Fibroblast of lung (primary cell): ENCODE measurements at regions not wholly inside any gene's neighbourhood (a gene's known extent, or its start where the extent isn't known, plus 50 kb on each side); places are given as distances from the start of the nearest gene placed in this dataset.

Experiments
- DNase-seq, 2 donors: peaks; one replicate each; pipeline versions ENCODE4 v3.0.0 to v3.0.0-alpha.2; 2010; ENCODE audit warnings: low read depth in 2 of 2
- H2AFZ ChIP-seq: 2 replicates; pipeline ENCODE4 v1.5.1; 2012; ENCODE audit warnings: low read length, control low read depth, inconsistent platforms
- H3K27ac ChIP-seq: 2 replicates; pipeline ENCODE4 v1.5.1; 2011; ENCODE audit warnings: low read length, control low read depth; ENCODE audit not compliant: insufficient read depth
- H3K27me3 ChIP-seq: 2 replicates; pipeline ENCODE4 v1.5.1; 2011; ENCODE audit warnings: mild to moderate bottlenecking, low read length; ENCODE audit not compliant: control insufficient read depth, insufficient read depth
- H3K36me3 ChIP-seq: 2 replicates; pipeline ENCODE4 v1.5.1; 2011; ENCODE audit warnings: low read length; ENCODE audit not compliant: control insufficient read depth, insufficient read depth
- H3K4me1 ChIP-seq: 2 replicates; pipeline ENCODE4 v1.5.1; 2011; ENCODE audit warnings: low read length; ENCODE audit not compliant: control insufficient read depth, insufficient read depth; ENCODE audit errors: extremely low read depth
- H3K4me2 ChIP-seq: 2 replicates; pipeline ENCODE4 v1.5.1; 2011; ENCODE audit warnings: low read length, control low read depth; ENCODE audit not compliant: insufficient read depth; ENCODE audit errors: extremely low read depth
- H3K4me3 ChIP-seq, 4 experiments: fragments of 200-600 bp in 1 of 4; sonication (generic) in 1 of 4; replicated peaks in 1 of 4; 2 replicates each; pipeline ENCODE4 v1.5.1; 2011 to 2016; ENCODE audit warnings: low read length in 4 of 4, low read depth in 3 of 4, mild to moderate bottlenecking in 3 of 4, control low read depth in 2 of 4, inconsistent platforms in 1 of 4, mixed read lengths in 1 of 4; ENCODE audit not compliant: insufficient read depth in 1 of 4; ENCODE audit errors: control extremely low read depth in 1 of 4
- H3K79me2 ChIP-seq: 2 replicates; pipeline ENCODE4 v1.5.1; 2012; ENCODE audit warnings: mild to moderate bottlenecking, low read length, inconsistent platforms; ENCODE audit not compliant: control insufficient read depth, insufficient read depth
- H3K9ac ChIP-seq: 2 replicates; pipeline ENCODE4 v1.5.1; 2011; ENCODE audit warnings: mild to moderate bottlenecking, low read length, control low read depth; ENCODE audit not compliant: insufficient read depth
- H3K9me3 ChIP-seq: 2 replicates; pipeline ENCODE4 v1.5.1; 2012; ENCODE audit warnings: low read depth, low read length; ENCODE audit not compliant: control insufficient read depth, insufficient read depth
- H4K20me1 ChIP-seq: 2 replicates; pipeline ENCODE4 v1.5.1; 2011; ENCODE audit warnings: low read length; ENCODE audit not compliant: control insufficient read depth, insufficient read depth; ENCODE audit errors: extremely low read depth
- CTCF ChIP-seq, 2 donors: IDR thresholded peaks in 1 of 2; conservative IDR thresholded peaks in 1 of 2; 1 replicate in 1 of 2; 2 replicates in 1 of 2; pipeline ENCODE4 v1.5.1; 2011 to 2012; ENCODE audit warnings: low read length in 2 of 2, control low read depth in 1 of 2, inconsistent platforms in 1 of 2, low read depth in 1 of 2, mild to moderate bottlenecking in 1 of 2
- EZH2 ChIP-seq: IDR thresholded peaks from 2 replicates; pipeline ENCODE4 v1.5.1; 2012; ENCODE audit warnings: low read length, control low read depth, mild to moderate bottlenecking; ENCODE audit errors: missing control alignments

GRCh38 chr1:115461526-115461925 lies 123.5 kb upstream of the NGF start:
- no peaks in the 10 kb centered on the region for H3K27me3 ChIP-seq
- TF ChIP-seq EZH2 (no peak), CTCF (conservative IDR thresholded peaks at IDR 0.05 in 1 of 2, IDR thresholded peaks at IDR 0.05 in 1 of 2; ENCODE audit: low read depth in 1 of 2, low read length in 2 of 2) (no peak)
- H3K79me2 ChIP-seq: no peaks in the 10 kb centered on the region
- H2AFZ ChIP-seq: no peak overlapping the region
- H3K4me3 ChIP-seq: no peak overlapping the region
- H3K4me2 ChIP-seq: no peak overlapping the region
- no peaks in the 10 kb centered on the region for H4K20me1 ChIP-seq
- H3K27ac ChIP-seq: no peak overlapping the region
- H3K4me1 ChIP-seq: peaks cover 2% of the 10 kb centered on the region
- DNase-seq: no peak
- no peaks in the 10 kb centered on the region for H3K9me3 ChIP-seq
- H3K36me3 ChIP-seq: no peaks in the 10 kb centered on the region
- H3K9ac ChIP-seq: no peak overlapping the region

- Histone ChIP-seq H3K4me3 (no peak overlapping the region), H3K27me3 (no peaks in the 10 kb centered on the region), H3K36me3 (no peaks in the 10 kb centered on the region), H3K79me2 (no peaks in the 10 kb centered on the region), H4K20me1 (no peaks in the 10 kb centered on the region), H3K9ac (no peak overlapping the region), H3K27ac (no peak overlapping the region), H3K4me2 (no peak overlapping the region), H2AFZ (no peak overlapping the region), H3K4me1 (peaks cover 15% of the 10 kb centered on the region), H3K9me3 (no peaks in the 10 kb centered on the region)
- DNase-seq: no peak
- TF ChIP-seq EZH2 (no peak), CTCF (conservative IDR thresholded peaks at IDR 0.05 in 1 of 2, IDR thresholded peaks at IDR 0.05 in 1 of 2; ENCODE audit: low read depth in 1 of 2, low read length in 2 of 2) (no peak)
These were observed 121.1 kb upstream of the NGF start for GRCh38 chr1:115459161-115459560.

- no peak for DNase-seq
- no peak overlapping the region for H3K27ac ChIP-seq
- no peaks in the 10 kb centered on the region for H3K9me3 ChIP-seq
- no peaks in the 10 kb centered on the region for H4K20me1 ChIP-seq
- H3K36me3 ChIP-seq: no peaks in the 10 kb centered on the region
- H3K4me1 ChIP-seq: peaks cover 15% of the 10 kb centered on the region
- H3K9ac ChIP-seq: no peak overlapping the region
- no peaks in the 10 kb centered on the region for H3K27me3 ChIP-seq
- no peak overlapping the region for H2AFZ ChIP-seq
- no peak overlapping the region for H3K4me3 ChIP-seq
- no peaks in the 10 kb centered on the region for H3K79me2 ChIP-seq
- TF ChIP-seq EZH2 (no peak), CTCF (conservative IDR thresholded peaks at IDR 0.05 in 1 of 2, IDR thresholded peaks at IDR 0.05 in 1 of 2; ENCODE audit: low read depth in 1 of 2, low read length in 2 of 2) (no peak)
- H3K4me2 ChIP-seq: no peak overlapping the region
These were observed 120.5 kb upstream of the NGF start for GRCh38 chr1:115458426-115459114.
